ENCODE measurements at regions not wholly inside any gene's neighbourhood (a gene's known extent, or its start where the extent isn't known, plus 50 kb on each side); places are given as distances from the start of the nearest gene placed in this dataset.

GRCh38 chr21:38956856-38957571 lies 151.3 kb downstream of the ETS2 start:
- TF ChIP-seq, protein P1, sequence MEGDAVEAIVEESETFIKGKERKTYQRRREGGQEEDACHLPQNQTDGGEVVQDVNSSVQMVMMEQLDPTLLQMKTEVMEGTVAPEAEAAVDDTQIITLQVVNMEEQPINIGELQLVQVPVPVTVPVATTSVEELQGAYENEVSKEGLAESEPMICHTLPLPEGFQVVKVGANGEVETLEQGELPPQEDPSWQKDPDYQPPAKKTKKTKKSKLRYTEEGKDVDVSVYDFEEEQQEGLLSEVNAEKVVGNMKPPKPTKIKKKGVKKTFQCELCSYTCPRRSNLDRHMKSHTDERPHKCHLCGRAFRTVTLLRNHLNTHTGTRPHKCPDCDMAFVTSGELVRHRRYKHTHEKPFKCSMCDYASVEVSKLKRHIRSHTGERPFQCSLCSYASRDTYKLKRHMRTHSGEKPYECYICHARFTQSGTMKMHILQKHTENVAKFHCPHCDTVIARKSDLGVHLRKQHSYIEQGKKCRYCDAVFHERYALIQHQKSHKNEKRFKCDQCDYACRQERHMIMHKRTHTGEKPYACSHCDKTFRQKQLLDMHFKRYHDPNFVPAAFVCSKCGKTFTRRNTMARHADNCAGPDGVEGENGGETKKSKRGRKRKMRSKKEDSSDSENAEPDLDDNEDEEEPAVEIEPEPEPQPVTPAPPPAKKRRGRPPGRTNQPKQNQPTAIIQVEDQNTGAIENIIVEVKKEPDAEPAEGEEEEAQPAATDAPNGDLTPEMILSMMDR (conservative IDR thresholded peaks at IDR 0.05; ENCODE audit: low read depth in 2 of 2) = no peak
- no peak for TF ChIP-seq EZH2 (IDR thresholded peaks at IDR 0.05; ENCODE audit: low read depth, unreplicated experiment)
- TF ChIP-seq POLR2AphosphoS5 (IDR thresholded peaks at IDR 0.05; ENCODE audit: low read depth) = no peak
- TF ChIP-seq JUNB (IDR thresholded peaks at IDR 0.05; ENCODE audit: unreplicated experiment) = no peak
- TF ChIP-seq EZH2phosphoT487 (IDR thresholded peaks at IDR 0.05; ENCODE audit: unreplicated experiment) = no peak
- TF ChIP-seq ZNF114 (CRISPR knock-in tag; IDR thresholded peaks at IDR 0.05) = no peak
- TF ChIP-seq CREB1 (CRISPR knock-in tag; IDR thresholded peaks at IDR 0.05; ENCODE audit: low read depth) = no peak
- no peak for TF ChIP-seq ETS1 (IDR thresholded peaks at IDR 0.05)
- TF ChIP-seq, protein P2, sequence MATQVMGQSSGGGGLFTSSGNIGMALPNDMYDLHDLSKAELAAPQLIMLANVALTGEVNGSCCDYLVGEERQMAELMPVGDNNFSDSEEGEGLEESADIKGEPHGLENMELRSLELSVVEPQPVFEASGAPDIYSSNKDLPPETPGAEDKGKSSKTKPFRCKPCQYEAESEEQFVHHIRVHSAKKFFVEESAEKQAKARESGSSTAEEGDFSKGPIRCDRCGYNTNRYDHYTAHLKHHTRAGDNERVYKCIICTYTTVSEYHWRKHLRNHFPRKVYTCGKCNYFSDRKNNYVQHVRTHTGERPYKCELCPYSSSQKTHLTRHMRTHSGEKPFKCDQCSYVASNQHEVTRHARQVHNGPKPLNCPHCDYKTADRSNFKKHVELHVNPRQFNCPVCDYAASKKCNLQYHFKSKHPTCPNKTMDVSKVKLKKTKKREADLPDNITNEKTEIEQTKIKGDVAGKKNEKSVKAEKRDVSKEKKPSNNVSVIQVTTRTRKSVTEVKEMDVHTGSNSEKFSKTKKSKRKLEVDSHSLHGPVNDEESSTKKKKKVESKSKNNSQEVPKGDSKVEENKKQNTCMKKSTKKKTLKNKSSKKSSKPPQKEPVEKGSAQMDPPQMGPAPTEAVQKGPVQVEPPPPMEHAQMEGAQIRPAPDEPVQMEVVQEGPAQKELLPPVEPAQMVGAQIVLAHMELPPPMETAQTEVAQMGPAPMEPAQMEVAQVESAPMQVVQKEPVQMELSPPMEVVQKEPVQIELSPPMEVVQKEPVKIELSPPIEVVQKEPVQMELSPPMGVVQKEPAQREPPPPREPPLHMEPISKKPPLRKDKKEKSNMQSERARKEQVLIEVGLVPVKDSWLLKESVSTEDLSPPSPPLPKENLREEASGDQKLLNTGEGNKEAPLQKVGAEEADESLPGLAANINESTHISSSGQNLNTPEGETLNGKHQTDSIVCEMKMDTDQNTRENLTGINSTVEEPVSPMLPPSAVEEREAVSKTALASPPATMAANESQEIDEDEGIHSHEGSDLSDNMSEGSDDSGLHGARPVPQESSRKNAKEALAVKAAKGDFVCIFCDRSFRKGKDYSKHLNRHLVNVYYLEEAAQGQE (IDR thresholded peaks at IDR 0.05; ENCODE audit: unreplicated experiment) = no peak
- TF ChIP-seq NANOG (IDR thresholded peaks at IDR 0.05; ENCODE audit: borderline replicate concordance) = no peak
- TF ChIP-seq, protein P3, sequence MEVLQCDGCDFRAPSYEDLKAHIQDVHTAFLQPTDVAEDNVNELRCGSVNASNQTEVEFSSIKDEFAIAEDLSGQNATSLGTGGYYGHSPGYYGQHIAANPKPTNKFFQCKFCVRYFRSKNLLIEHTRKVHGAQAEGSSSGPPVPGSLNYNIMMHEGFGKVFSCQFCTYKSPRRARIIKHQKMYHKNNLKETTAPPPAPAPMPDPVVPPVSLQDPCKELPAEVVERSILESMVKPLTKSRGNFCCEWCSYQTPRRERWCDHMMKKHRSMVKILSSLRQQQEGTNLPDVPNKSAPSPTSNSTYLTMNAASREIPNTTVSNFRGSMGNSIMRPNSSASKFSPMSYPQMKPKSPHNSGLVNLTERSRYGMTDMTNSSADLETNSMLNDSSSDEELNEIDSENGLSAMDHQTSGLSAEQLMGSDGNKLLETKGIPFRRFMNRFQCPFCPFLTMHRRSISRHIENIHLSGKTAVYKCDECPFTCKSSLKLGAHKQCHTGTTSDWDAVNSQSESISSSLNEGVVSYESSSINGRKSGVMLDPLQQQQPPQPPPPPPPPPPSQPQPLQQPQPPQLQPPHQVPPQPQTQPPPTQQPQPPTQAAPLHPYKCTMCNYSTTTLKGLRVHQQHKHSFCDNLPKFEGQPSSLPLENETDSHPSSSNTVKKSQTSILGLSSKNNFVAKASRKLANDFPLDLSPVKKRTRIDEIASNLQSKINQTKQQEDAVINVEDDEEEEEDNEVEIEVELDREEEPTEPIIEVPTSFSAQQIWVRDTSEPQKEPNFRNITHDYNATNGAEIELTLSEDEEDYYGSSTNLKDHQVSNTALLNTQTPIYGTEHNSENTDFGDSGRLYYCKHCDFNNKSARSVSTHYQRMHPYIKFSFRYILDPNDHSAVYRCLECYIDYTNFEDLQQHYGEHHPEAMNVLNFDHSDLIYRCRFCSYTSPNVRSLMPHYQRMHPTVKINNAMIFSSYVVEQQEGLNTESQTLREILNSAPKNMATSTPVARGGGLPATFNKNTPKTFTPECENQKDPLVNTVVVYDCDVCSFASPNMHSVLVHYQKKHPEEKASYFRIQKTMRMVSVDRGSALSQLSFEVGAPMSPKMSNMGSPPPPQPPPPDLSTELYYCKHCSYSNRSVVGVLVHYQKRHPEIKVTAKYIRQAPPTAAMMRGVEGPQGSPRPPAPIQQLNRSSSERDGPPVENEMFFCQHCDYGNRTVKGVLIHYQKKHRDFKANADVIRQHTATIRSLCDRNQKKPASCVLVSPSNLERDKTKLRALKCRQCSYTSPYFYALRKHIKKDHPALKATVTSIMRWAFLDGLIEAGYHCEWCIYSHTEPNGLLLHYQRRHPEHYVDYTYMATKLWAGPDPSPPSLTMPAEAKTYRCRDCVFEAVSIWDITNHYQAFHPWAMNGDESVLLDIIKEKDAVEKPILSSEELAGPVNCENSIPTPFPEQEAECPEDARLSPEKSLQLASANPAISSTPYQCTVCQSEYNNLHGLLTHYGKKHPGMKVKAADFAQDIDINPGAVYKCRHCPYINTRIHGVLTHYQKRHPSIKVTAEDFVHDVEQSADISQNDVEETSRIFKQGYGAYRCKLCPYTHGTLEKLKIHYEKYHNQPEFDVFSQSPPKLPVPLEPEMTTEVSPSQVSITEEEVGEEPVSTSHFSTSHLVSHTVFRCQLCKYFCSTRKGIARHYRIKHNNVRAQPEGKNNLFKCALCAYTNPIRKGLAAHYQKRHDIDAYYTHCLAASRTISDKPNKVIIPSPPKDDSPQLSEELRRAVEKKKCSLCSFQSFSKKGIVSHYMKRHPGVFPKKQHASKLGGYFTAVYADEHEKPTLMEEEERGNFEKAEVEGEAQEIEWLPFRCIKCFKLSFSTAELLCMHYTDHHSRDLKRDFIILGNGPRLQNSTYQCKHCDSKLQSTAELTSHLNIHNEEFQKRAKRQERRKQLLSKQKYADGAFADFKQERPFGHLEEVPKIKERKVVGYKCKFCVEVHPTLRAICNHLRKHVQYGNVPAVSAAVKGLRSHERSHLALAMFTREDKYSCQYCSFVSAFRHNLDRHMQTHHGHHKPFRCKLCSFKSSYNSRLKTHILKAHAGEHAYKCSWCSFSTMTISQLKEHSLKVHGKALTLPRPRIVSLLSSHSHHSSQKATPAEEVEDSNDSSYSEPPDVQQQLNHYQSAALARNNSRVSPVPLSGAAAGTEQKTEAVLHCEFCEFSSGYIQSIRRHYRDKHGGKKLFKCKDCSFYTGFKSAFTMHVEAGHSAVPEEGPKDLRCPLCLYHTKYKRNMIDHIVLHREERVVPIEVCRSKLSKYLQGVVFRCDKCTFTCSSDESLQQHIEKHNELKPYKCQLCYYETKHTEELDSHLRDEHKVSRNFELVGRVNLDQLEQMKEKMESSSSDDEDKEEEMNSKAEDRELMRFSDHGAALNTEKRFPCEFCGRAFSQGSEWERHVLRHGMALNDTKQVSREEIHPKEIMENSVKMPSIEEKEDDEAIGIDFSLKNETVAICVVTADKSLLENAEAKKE (CRISPR knock-in tag; IDR thresholded peaks at IDR 0.05) = no peak
